22Rv1 (cell line): ENCODE measurements at regions not wholly inside any gene's neighbourhood (a gene's known extent, or its start where the extent isn't known, plus 50 kb on each side); places are given as distances from the start of the nearest gene placed in this dataset.
"Not testable (repeated sequence)": the region's sequence is repeated elsewhere in the genome, so short reads cannot be mapped to it uniquely, and the experiment has no call there.

ENCODE experiments used
- H3K27ac ChIP-seq: fragments of 450-650 bp; 2 replicates; pipeline ENCODE4 v1.5.1; 2017
- CTCF ChIP-seq: fragments of 450-650 bp; IDR thresholded peaks from 2 replicates; pipeline ENCODE4 v1.5.1; 2017; ENCODE audit warnings: mild to moderate bottlenecking
- ZFX ChIP-seq: fragments of 450-650 bp; IDR thresholded peaks from 2 replicates; pipeline ENCODE4 v1.6.1; 2017; ENCODE audit warnings: antibody characterized with exemption, borderline replicate concordance

GRCh38 chr6:112936079-112936472 is 588.9 kb downstream of the RFPL4B start:
- H3K27ac ChIP-seq = no peak overlapping the region
- TF ChIP-seq ZFX (no peak), CTCF (no peak)

- H3K27ac ChIP-seq = no peak overlapping the region
- TF ChIP-seq CTCF (no peak), ZFX (no peak)
Observed at GRCh38 chr6:112936504-112936903, 589.4 kb downstream of the RFPL4B start.

- H3K27ac ChIP-seq = not testable (repeated sequence)
Observed at GRCh38 chr6:112937690-112938089, 590.6 kb downstream of the RFPL4B start.

- no peak overlapping the region for H3K27ac ChIP-seq
Observed at GRCh38 chr6:112938650-112939049, 591.5 kb downstream of the RFPL4B start.

GRCh38 chr6:112939563-112939962 is 592.4 kb downstream of the RFPL4B start:
- TF ChIP-seq ZFX (no peak), CTCF (no peak)
- no peak overlapping the region for H3K27ac ChIP-seq

More at GRCh38 chr6:112938650-112939049, 591.5 kb downstream of the RFPL4B start:
- TF ChIP-seq ZFX (no peak), CTCF (no peak)

- no peak overlapping the region for H3K27ac ChIP-seq
- no peak for TF ChIP-seq CTCF
- no peak for TF ChIP-seq ZFX
Observed at GRCh38 chr6:112941613-112942012, 594.5 kb downstream of the RFPL4B start.

GRCh38 chr6:112946051-112946450 is 598.9 kb downstream of the RFPL4B start:
- no peak overlapping the region for H3K27ac ChIP-seq

More at GRCh38 chr6:112946051-112946450, 598.9 kb downstream of the RFPL4B start:
- TF ChIP-seq ZFX = no peak
- no peak for TF ChIP-seq CTCF
